22Rv1 (cell line): ENCODE measurements at regions not wholly inside any gene's neighbourhood (a gene's known extent, or its start where the extent isn't known, plus 50 kb on each side); places are given as distances from the start of the nearest gene placed in this dataset.

Experiments
- H3K27ac ChIP-seq: fragments of 450-650 bp; 2 replicates; pipeline ENCODE4 v1.5.1; 2017
- CTCF ChIP-seq: fragments of 450-650 bp; IDR thresholded peaks from 2 replicates; pipeline ENCODE4 v1.5.1; 2017; ENCODE audit warnings: mild to moderate bottlenecking
- ZFX ChIP-seq: fragments of 450-650 bp; IDR thresholded peaks from 2 replicates; pipeline ENCODE4 v1.6.1; 2017; ENCODE audit warnings: antibody characterized with exemption, borderline replicate concordance

- no peak for TF ChIP-seq ZFX
- peak; percentile 48 for TF ChIP-seq CTCF
- no peak overlapping the region for H3K27ac ChIP-seq
Observed at GRCh38 chr7:145331076-145331475, 495.2 kb upstream of the TPK1 start.

GRCh38 chr7:145327646-145328045, 491.8 kb upstream of the TPK1 start:
- TF ChIP-seq ZFX: no peak
- no peak for TF ChIP-seq CTCF
- no peak overlapping the region for H3K27ac ChIP-seq

GRCh38 chr7:145324081-145324480, 488.2 kb upstream of the TPK1 start:
- no peak overlapping the region for H3K27ac ChIP-seq
- TF ChIP-seq ZFX (no peak), CTCF (no peak)

- no peak for TF ChIP-seq ZFX
- TF ChIP-seq CTCF: no peak
- no peak overlapping the region for H3K27ac ChIP-seq
Observed at GRCh38 chr7:145313551-145313950, 477.7 kb upstream of the TPK1 start.

- TF ChIP-seq CTCF (no peak), ZFX (no peak)
- H3K27ac ChIP-seq: no peak overlapping the region
Observed at GRCh38 chr7:145293754-145294153, 457.9 kb upstream of the TPK1 start.

- H3K27ac ChIP-seq: no peak overlapping the region
Observed at GRCh38 chr7:145293228-145293701, 457.4 kb upstream of the TPK1 start.

GRCh38 chr7:145289384-145289783, 453.5 kb upstream of the TPK1 start:
- TF ChIP-seq ZFX (no peak), CTCF (no peak)
- no peak overlapping the region for H3K27ac ChIP-seq

More at GRCh38 chr7:145293228-145293701, 457.4 kb upstream of the TPK1 start:
- no peak for TF ChIP-seq CTCF
- TF ChIP-seq ZFX: no peak
